ENCODE measurements at regions not wholly inside any gene's neighbourhood (a gene's known extent, or its start where the extent isn't known, plus 50 kb on each side); places are given as distances from the start of the nearest gene placed in this dataset.

- no peak for TF ChIP-seq CTCF (IDR thresholded peaks at IDR 0.05; ENCODE audit: low read length)
- TF ChIP-seq EZH2 (IDR thresholded peaks at IDR 0.05; ENCODE audit: borderline replicate concordance, low read length): no peak
Measured at GRCh38 chr14:85242666-85243065, 287.3 kb upstream of the FLRT2 start.
